GM12865 (cell line): ENCODE measurements at regions not wholly inside any gene's neighbourhood (a gene's known extent, or its start where the extent isn't known, plus 50 kb on each side); places are given as distances from the start of the nearest gene placed in this dataset.

ENCODE experiments used
- DNase-seq: peaks from one replicate; pipeline ENCODE4 v3.0.0; 2010; ENCODE audit warnings: low read depth
- H3K4me3 ChIP-seq: 2 replicates; pipeline ENCODE4 v1.5.1; 2011; ENCODE audit warnings: mild to moderate bottlenecking, low read depth, low read length, control low read depth
- CTCF ChIP-seq: IDR thresholded peaks from 2 replicates; pipeline ENCODE4 v1.5.1; 2011; ENCODE audit warnings: low read length, control low read depth, low read depth, inconsistent platforms; ENCODE audit not compliant: insufficient read depth; ENCODE audit errors: missing control alignments

DNA sequence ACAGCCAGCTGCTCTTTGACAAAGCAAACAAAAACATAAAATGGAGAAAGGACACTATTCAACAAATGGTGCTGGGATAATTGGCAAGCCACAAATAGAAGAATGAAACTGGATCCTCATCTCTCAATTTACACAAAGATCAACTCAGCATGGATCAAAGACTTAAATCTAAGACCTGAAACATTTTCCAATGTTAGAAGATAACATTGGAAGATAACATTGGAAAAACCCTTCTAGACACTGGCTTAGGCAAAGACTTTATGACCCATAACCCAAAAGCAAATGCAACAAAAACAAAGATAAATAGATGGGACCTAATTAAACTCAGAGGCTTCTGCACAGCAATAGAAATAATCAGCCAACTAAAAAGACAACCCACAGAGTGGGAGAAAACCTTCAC is 425.7 kb upstream of the SEMA3D start:
- no peak overlapping the region for H3K4me3 ChIP-seq
- no peak for DNase-seq
- TF ChIP-seq CTCF = no peak

GRCh38 chr7:85608804-85609203 is 421.9 kb upstream of the SEMA3D start:
- no peak for DNase-seq
- no peak for TF ChIP-seq CTCF
- no peak overlapping the region for H3K4me3 ChIP-seq

DNA sequence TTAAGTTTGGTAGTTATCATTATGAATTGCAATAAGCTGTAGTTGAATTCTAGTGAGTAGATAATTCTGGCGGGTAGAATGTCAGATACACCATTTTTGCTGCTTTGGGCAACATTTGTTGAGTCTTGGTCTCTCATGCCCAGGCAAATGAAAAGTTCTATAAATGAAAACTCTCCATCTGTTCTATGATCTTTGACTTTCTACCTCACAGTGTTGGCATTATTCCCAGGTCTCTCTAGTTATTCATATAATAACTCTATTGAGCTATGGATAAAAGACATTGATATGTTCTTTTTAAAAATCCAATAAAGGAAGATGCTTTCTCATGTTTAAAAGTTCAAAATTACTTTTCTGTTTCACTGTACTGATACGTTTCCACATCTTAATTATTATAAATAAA is 415.3 kb upstream of the SEMA3D start:
- no peak overlapping the region for H3K4me3 ChIP-seq
- no peak for TF ChIP-seq CTCF
- DNase-seq = no peak

DNA sequence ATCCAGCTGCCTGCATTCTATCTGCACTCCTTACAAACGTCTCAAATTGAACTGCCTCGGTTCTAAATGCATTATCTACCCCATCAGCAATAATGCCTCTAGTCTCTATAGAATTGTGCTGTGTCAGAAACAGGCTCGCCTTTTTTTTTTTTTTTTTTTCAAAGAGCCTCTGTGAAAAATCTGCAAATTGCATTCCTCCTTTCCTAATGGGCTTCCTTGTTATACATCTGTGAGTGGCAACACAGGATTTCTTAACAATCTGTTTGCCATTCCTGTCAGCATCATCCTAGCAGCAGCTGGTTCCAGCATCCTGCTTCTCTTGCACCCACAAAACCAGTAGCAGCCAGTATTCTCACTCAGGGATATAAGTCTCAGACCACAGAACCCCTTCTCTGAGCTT is 413.5 kb upstream of the SEMA3D start:
- H3K4me3 ChIP-seq = no peak overlapping the region
- DNase-seq = no peak
- TF ChIP-seq CTCF = no peak

DNA sequence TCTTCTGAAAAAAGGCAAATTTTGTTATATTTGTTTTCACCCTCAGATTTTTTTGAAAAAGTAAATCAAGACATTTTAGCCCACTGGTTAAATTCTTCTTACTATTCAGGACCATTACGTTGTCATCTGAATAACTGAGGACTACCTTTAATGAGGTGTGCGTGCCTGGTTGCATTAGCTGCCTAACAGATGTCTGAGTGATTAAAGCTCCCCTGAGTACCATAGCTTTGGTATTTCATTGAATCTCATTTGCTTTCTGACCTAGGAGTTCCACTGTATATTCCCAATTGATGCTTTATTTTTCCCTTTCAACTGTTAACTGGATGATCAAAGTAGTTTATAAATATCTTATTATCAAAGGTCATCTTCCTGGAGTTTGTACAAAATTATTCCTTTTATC is 410.0 kb upstream of the SEMA3D start:
- no peak for DNase-seq
- no peak for TF ChIP-seq CTCF
- no peak overlapping the region for H3K4me3 ChIP-seq

GRCh38 chr7:85595750-85596178 is 408.9 kb upstream of the SEMA3D start:
- no peak for DNase-seq
- H3K4me3 ChIP-seq = no peak overlapping the region
- no peak for TF ChIP-seq CTCF

GRCh38 chr7:85593355-85593754 is 406.5 kb upstream of the SEMA3D start:
- no peak for DNase-seq
- no peak overlapping the region for H3K4me3 ChIP-seq
- TF ChIP-seq CTCF = no peak
